Endothelial cell of umbilical vein (primary cell): ENCODE measurements at regions not wholly inside any gene's neighbourhood (a gene's known extent, or its start where the extent isn't known, plus 50 kb on each side); places are given as distances from the start of the nearest gene placed in this dataset.

Experiments
- BruUV-seq: library from RNA; stranded (reverse); fragments of 400-500 nt; replicated peaks from 2 replicates; lab custom pipeline; 2021; lab: Mats Ljungman, UMichigan
- CTCF ChIA-PET: fragments of 300-600, 350-600 bp; sonication (Branson Sonifier 250); formaldehyde crosslinking; loops from one replicate; lab custom pipeline; 2021; ENCODE audit warnings: antibody characterized with exemption, inconsistent platforms; lab: Charles Lee
- POLR2A ChIA-PET: fragments of 300-600, 350-600 bp; sonication (Branson Sonifier 250); formaldehyde crosslinking; loops from one replicate; lab custom pipeline; 2021; ENCODE audit warnings: antibody characterized with exemption, inconsistent platforms; lab: Charles Lee
- DNase-seq: peaks from one replicate; pipeline ENCODE4 v3.0.0-alpha.2; 2011; ENCODE audit warnings: low read depth, low spot score
- FAIRE-seq: peaks from 2 replicates; lab custom pipeline; 2011; peaks lifted over from hg19 to GRCh38; lab: Jason Lieb, UNC
- H2AFZ ChIP-seq: 2 replicates; pipeline ENCODE4 v1.6.0; 2012; ENCODE audit warnings: low read depth, low read length, control low read depth, inconsistent platforms
- H3K27ac ChIP-seq: 2 replicates; pipeline ENCODE4 v1.5.1; 2011; ENCODE audit warnings: low read depth, mild to moderate bottlenecking, control low read depth, low read length, moderate library complexity; ENCODE audit not compliant: insufficient read depth
- H3K27me3 ChIP-seq, 2 experiments: 2 replicates each; pipeline versions ENCODE4 v1.6.0 to v1.6.1; 2011; ENCODE audit warnings: low read length in 2 of 2, mixed read lengths in 1 of 2; ENCODE audit not compliant: control insufficient read depth in 2 of 2, insufficient read depth in 2 of 2
- H3K36me3 ChIP-seq, 2 experiments: 2 replicates in 1 of 2; 3 replicates in 1 of 2; pipeline ENCODE4 v1.5.1; 2011; ENCODE audit warnings: low read length in 2 of 2, mild to moderate bottlenecking in 1 of 2, moderate library complexity in 1 of 2; ENCODE audit not compliant: control insufficient read depth in 2 of 2, insufficient read depth in 2 of 2; ENCODE audit errors: extremely low read depth in 1 of 2
- H3K4me1 ChIP-seq: 3 replicates; pipeline ENCODE4 v1.5.1; 2011; ENCODE audit warnings: mild to moderate bottlenecking, low read length; ENCODE audit not compliant: control insufficient read depth, insufficient read depth; ENCODE audit errors: extremely low read depth
- H3K4me2 ChIP-seq: 2 replicates; pipeline ENCODE4 v1.6.1; 2011; ENCODE audit warnings: low read length, control low read depth, mixed read lengths; ENCODE audit not compliant: insufficient read depth
- H3K4me3 ChIP-seq, 3 experiments: fragments of 200-600 bp in 1 of 3; sonication (generic), shearing (Covaris generic) in 1 of 3; replicated peaks in 1 of 3; 2 replicates each; pipeline ENCODE4 v1.5.1; 2011 to 2016; ENCODE audit warnings: control low read depth in 3 of 3, low read length in 3 of 3, mild to moderate bottlenecking in 2 of 3, inconsistent platforms in 1 of 3, low read depth in 1 of 3, moderate library complexity in 1 of 3; ENCODE audit not compliant: insufficient read depth in 1 of 3
- H3K79me2 ChIP-seq: 2 replicates; pipeline ENCODE4 v1.6.0; 2012; ENCODE audit warnings: low read length, inconsistent platforms; ENCODE audit not compliant: control insufficient read depth, insufficient read depth
- H3K9ac ChIP-seq: replicated peaks from 2 replicates; pipeline ENCODE3; 2011; ENCODE audit warnings: low read length, control low read depth; ENCODE audit not compliant: insufficient read depth; ENCODE audit errors: extremely low read depth
- H3K9me1 ChIP-seq: replicated peaks from 3 replicates; pipeline ENCODE4 v1.6.0; 2011; ENCODE audit warnings: mild to moderate bottlenecking, low read length; ENCODE audit not compliant: control insufficient read depth, insufficient read depth; ENCODE audit errors: extremely low read depth
- H3K9me3 ChIP-seq: replicated peaks from 2 replicates; pipeline ENCODE4 v1.5.1; 2012; ENCODE audit warnings: low read length, inconsistent platforms; ENCODE audit not compliant: control insufficient read depth, insufficient read depth
- H4K20me1 ChIP-seq: replicated peaks from 2 replicates; pipeline ENCODE3; 2011; ENCODE audit warnings: mild to moderate bottlenecking, low read length; ENCODE audit not compliant: control insufficient read depth, insufficient read depth; ENCODE audit errors: extremely low read depth
- EZH2 ChIP-seq: IDR thresholded peaks from 2 replicates; pipeline ENCODE4 v1.6.1; 2012; ENCODE audit warnings: borderline replicate concordance, low read depth, mild to moderate bottlenecking, moderate library complexity, low read length, inconsistent platforms; ENCODE audit not compliant: severe bottlenecking
- FOS ChIP-seq: IDR thresholded peaks from 2 replicates; pipeline ENCODE4 v1.6.1; 2011; ENCODE audit warnings: mild to moderate bottlenecking, low read length, moderate library complexity, borderline replicate concordance; ENCODE audit not compliant: insufficient read depth
- GATA2 ChIP-seq: IDR thresholded peaks from 2 replicates; pipeline ENCODE4 v1.7.0; 2011; ENCODE audit warnings: low read depth, mild to moderate bottlenecking, moderate library complexity, mixed read lengths, low read length; ENCODE audit not compliant: insufficient read length, insufficient read depth
- JUN ChIP-seq: IDR thresholded peaks from 2 replicates; pipeline ENCODE4 v1.6.1; 2011; ENCODE audit warnings: borderline replicate concordance, low read depth; ENCODE audit not compliant: insufficient read length, insufficient read depth
- MYC ChIP-seq: IDR thresholded peaks from one replicate; pipeline ENCODE4 v1.6.1; 2011; ENCODE audit warnings: mild to moderate bottlenecking, low read depth, low read length
- POLR2A ChIP-seq: IDR thresholded peaks from 2 replicates; pipeline ENCODE4 v1.6.1; 2012; ENCODE audit warnings: low read depth, mild to moderate bottlenecking, control low read depth, low read length
- POLR2AphosphoS5 ChIP-seq: IDR thresholded peaks from 2 replicates; pipeline ENCODE4 v1.6.1; 2012; ENCODE audit warnings: low read depth, mild to moderate bottlenecking, control low read depth, low read length, moderate library complexity; ENCODE audit not compliant: insufficient read depth
- dilution Hi-C: fragments of 300-500 bp; cut with MboI; formaldehyde crosslinking; loops from one replicate; pipeline ENCODE4 v1.15.0; 2019; ENCODE audit warnings: low sequenced_read_pairs; ENCODE audit not compliant: extremely low pct_ligation_motif_present
- intact Hi-C: fragments of 100-400 bp; cut with micrococcal nuclease; formaldehyde crosslinking; loops from one replicate; pipeline ENCODE4 v1.10.0; 2022
- TF ChIP-seq, protein P1 (sequence below): IDR thresholded peaks from 2 replicates; pipeline ENCODE4 v1.6.1; 2011; ENCODE audit not compliant: insufficient read depth, insufficient read length
- TF ChIP-seq, protein P2 (sequence below), 2 donors: IDR thresholded peaks; 1 replicate in 1 of 2; 2 replicates in 1 of 2; pipeline ENCODE4 v1.5.1; 2011; ENCODE audit warnings: low read length in 2 of 2, mild to moderate bottlenecking in 2 of 2, moderate library complexity in 2 of 2, control low read depth in 1 of 2, inconsistent platforms in 1 of 2, low read depth in 1 of 2; ENCODE audit not compliant: insufficient read depth in 1 of 2; ENCODE audit errors: extremely low read depth in 1 of 2

DNA sequence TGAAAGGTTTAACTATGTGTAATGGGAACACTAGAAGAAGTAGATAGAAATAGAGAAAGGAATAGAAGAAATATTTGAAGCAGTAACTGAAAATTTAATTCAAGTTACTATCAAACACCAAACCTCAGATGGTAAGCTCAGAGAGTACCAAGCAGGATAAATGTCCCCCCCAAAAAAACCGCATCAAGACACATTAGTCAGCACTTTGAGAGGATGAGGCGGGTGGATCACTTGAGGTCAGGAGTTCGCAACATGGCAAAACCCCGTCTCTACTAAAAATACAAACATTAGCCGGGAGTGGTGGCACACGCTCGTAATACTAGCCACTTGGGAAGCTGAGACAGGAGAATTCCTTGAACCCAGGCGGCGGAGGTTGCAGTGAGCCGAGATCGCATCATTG lies 253.1 kb downstream of the C6orf118 start:
- Histone ChIP-seq H3K9me3 (peaks cover 2% of the 10 kb centered on the region), H4K20me1 (no peaks in the 10 kb centered on the region), H3K27ac (no peak overlapping the region), H2AFZ (no peak overlapping the region), H3K9ac (no peak overlapping the region), H3K4me3 (no peak overlapping the region), H3K4me1 (no peaks in the 10 kb centered on the region), H3K79me2 (no peaks in the 10 kb centered on the region), H3K9me1 (no peaks in the 10 kb centered on the region), H3K27me3 (no peaks in the 10 kb centered on the region), H3K36me3 (no peaks in the 10 kb centered on the region), H3K4me2 (no peak overlapping the region)
- DNase-seq = no peak
- TF ChIP-seq, protein P1, sequence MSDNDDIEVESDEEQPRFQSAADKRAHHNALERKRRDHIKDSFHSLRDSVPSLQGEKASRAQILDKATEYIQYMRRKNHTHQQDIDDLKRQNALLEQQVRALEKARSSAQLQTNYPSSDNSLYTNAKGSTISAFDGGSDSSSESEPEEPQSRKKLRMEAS = no peak
- TF ChIP-seq EZH2 (no peak), POLR2A (no peak), GATA2 (no peak), JUN (no peak), MYC (no peak), FOS (no peak), POLR2AphosphoS5 (no peak)
- TF ChIP-seq, protein P2, sequence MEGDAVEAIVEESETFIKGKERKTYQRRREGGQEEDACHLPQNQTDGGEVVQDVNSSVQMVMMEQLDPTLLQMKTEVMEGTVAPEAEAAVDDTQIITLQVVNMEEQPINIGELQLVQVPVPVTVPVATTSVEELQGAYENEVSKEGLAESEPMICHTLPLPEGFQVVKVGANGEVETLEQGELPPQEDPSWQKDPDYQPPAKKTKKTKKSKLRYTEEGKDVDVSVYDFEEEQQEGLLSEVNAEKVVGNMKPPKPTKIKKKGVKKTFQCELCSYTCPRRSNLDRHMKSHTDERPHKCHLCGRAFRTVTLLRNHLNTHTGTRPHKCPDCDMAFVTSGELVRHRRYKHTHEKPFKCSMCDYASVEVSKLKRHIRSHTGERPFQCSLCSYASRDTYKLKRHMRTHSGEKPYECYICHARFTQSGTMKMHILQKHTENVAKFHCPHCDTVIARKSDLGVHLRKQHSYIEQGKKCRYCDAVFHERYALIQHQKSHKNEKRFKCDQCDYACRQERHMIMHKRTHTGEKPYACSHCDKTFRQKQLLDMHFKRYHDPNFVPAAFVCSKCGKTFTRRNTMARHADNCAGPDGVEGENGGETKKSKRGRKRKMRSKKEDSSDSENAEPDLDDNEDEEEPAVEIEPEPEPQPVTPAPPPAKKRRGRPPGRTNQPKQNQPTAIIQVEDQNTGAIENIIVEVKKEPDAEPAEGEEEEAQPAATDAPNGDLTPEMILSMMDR (IDR thresholded peaks at IDR 0.05; ENCODE audit: extremely low read depth in 1 of 2, insufficient read depth in 1 of 2, low read depth in 1 of 2, low read length in 2 of 2) = no peak
- dilution Hi-C loops (no loop called here), intact Hi-C loops (no loop called here)
- no TSS peak for BruUV-seq
- ChIA-PET CTCF (no interaction called here), POLR2A (no interaction called here)
- FAIRE-seq = no peak
